GM21515 (cell line): ENCODE measurements at regions not wholly inside any gene's neighbourhood (a gene's known extent, or its start where the extent isn't known, plus 50 kb on each side); places are given as distances from the start of the nearest gene placed in this dataset.

Experiments
- ATAC-seq: cut with Tn5 transposase; IDR thresholded peaks from one replicate; pipeline ENCODE4 v1.9.1; 2021; ENCODE audit not compliant: unreplicated experiment

DNA sequence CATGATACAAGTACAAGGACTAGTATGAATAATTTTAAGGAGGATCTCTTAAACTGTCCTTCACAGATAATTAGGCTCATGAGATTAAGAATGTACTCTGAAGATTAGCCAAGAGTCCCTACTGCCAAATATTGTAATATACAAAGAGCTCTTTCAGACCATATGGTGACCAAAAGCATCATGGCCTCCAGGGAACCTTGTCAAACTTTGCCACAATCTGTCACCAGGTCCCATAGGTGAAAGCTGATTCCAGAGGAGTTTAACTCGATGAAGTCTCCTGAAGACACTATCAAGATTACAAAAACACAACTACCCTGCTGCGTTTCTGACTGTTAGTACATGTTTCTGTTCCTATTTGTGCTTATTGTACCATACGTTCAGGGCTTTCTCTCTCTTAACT, 395.4 kb upstream of the ITGA1 start:
- ATAC-seq, result no peak

- ATAC-seq, result no peak
These were observed 377.9 kb upstream of the ITGA1 start for GRCh38 chr5:52409835-52410234.

GRCh38 chr5:52419357-52419756, 368.4 kb upstream of the ITGA1 start:
- no peak for ATAC-seq

DNA sequence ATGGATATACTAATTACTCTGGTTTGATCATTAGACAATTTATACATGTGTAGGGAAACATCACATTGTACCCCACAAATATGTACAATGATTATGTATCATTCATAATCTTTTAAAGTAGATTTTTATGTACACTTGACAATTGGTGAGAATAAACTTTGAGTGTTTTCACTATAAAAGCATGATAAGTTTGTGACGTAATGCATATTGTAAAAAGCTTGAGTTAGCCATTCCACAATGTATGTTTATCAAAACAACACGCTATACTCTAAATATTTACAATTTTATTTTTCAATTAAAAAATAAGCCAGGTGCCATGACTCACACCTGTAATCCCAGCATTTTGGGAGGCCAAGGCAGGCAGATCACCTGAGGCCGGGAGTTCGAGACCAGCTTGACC, 360.1 kb upstream of the ITGA1 start:
- no peak for ATAC-seq

- ATAC-seq, result no peak
These were observed 358.7 kb upstream of the ITGA1 start for GRCh38 chr5:52428977-52429489.

- ATAC-seq, result no peak
These were observed 345.9 kb upstream of the ITGA1 start for GRCh38 chr5:52441768-52442167.

GRCh38 chr5:52443187-52443586, 344.5 kb upstream of the ITGA1 start:
- no peak for ATAC-seq

GRCh38 chr5:52448111-52448510, 339.6 kb upstream of the ITGA1 start:
- ATAC-seq, result no peak

- ATAC-seq, result no peak
These were observed 338.2 kb upstream of the ITGA1 start for GRCh38 chr5:52449516-52449915.

GRCh38 chr5:52452098-52452497, 335.6 kb upstream of the ITGA1 start:
- no peak for ATAC-seq

DNA sequence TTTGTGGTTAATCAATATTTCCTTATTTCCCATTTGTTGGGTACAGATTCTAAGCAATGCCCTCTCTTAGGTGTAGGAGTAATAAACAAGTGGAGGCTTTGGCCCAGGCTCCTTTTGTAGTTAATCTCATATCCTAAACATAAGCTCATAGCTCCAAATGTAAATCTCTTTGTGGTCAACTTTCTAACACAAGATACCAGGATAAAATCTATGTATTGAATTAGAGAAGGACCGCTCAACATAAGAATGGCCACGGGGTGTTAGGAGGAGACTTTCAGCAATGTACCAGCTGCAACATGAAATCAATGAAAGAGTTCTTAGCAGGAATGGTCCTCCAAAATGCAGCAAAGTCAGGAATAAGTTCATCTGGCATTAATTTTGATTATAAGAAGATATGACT, 334.5 kb upstream of the ITGA1 start:
- no peak for ATAC-seq

DNA sequence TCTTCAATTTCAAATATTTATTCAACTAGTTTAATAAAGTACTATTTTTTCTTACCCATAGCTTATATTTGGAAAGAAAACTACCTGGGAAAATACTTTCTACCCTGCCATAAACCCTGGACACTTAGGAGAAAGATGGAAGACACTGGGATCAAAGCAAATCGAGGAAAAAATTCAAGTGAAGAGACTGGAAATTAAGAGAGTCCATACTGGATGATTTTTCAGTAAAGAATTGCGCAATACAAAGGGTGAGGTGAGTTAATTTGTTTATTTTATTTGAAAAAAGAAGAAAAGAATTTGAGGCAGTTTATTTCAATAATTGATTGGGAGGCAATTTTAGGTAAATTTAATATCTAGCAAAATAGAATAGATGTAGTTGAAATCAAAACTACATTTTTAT, 331.8 kb upstream of the ITGA1 start:
- ATAC-seq, result no peak

DNA sequence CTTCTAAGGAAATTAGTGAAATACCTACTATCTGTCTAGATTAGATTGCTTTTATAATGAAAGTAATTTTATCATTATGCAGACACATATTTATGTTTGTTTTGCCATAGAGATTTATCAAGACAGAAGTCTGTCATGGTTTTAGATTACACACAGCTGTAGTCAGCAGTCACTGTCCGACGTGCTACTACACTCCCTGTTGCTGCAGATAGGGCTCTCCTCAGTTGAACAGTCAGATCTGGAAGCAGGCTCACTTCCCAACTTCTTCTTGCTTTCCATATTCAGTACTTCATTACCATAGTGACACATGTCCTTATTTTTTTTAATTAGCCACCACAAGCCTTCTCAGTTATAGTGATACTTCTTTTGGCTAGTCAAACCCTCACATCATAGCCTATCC, 329.9 kb upstream of the ITGA1 start:
- ATAC-seq, result no peak

- ATAC-seq, result no peak
These were observed 321.6 kb upstream of the ITGA1 start for GRCh38 chr5:52466113-52466512.

- ATAC-seq, result no peak
These were observed 320.8 kb upstream of the ITGA1 start for GRCh38 chr5:52466749-52467520.

- ATAC-seq, result no peak
These were observed 318.7 kb upstream of the ITGA1 start for GRCh38 chr5:52468976-52469375.

DNA sequence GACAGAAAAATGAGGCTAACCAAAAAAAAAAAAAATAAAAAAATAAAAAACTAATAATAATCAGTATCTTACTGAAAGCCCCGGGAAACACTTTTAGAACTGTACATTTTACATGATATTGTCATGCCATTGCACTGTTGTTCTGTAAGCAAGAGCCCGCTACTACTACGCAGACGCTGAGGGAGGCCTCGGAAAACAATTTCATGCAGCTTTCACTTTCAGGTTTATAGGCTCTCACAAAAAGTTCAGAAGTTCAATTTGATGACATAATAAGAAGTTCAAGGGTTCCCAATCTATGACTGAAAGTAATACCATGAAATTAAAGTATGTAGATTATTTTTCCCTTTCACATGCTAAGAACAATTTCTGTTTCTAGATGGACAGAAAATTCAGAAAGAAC, 318.3 kb upstream of the ITGA1 start:
- ATAC-seq, result no peak

DNA sequence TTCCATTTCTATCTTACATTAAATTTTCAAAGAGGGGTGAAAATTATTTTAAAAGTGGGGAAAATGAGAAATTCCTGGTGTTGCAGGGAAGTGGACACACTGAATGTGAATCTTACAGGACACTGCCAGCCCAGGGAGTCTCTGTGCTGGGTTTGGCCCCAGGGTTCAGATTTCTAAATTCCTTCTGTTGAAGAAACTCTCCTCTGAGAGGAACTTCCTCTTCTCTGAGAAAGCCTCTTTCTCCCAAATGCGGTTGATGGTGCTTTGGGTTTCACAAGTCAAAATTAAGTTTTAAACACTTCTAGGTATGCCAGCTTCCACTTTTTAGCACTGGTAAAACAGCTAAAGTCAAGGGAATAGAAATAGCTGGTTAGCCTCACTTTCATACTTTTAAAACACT, 317.9 kb upstream of the ITGA1 start:
- no peak for ATAC-seq

DNA sequence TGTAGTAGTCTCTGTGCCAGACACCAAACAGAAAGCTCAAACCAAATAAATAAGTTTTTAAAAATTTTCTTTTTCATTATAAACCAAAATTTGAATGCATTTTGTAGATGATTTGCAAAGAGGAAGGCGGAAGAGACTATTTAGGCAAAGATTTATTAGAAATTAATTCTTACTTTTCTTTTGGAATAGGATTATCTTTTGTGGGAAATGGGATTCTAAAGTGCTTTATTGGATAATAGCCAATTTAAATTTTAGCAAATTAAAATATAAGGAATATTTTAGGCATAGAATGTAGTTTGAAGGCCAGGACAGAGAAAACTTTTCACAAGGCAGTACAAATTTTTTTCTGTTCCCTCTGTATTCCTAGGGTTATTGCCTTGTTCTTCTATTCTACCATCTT, 311.4 kb upstream of the ITGA1 start:
- no peak for ATAC-seq

- ATAC-seq, result no peak
These were observed 306.5 kb upstream of the ITGA1 start for GRCh38 chr5:52481201-52481600.

DNA sequence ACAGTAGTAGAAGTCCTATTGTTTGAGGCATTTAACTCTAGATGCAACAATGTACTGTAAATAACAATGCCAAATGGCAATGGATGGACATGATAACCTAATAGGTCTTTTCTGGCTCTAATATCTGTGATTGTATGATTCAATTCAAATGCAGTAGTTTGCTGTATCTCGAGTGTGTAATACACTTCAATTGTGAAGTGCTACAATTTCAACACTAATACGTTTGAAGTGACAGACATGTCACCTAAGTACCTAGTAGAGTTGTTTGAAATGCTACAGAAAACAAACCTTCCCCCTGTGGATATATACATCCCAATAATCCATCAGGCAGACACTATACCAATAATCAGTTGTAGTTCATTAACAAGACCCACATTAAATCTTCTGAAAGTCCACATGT, 305.9 kb upstream of the ITGA1 start:
- no peak for ATAC-seq

GRCh38 chr5:52491071-52491787, 296.5 kb upstream of the ITGA1 start:
- no peak for ATAC-seq
